SU-DHL-6 (cell line): ENCODE measurements at regions not wholly inside any gene's neighbourhood (a gene's known extent, or its start where the extent isn't known, plus 50 kb on each side); places are given as distances from the start of the nearest gene placed in this dataset.

Source experiments
- H2AFZ ChIP-seq: fragments of 200-600 bp; sonication (generic); 2 replicates; pipeline ENCODE4 v1.6.1; 2014; ENCODE audit warnings: low read depth, mild to moderate bottlenecking, moderate library complexity, mixed read lengths, antibody characterized with exemption, low read length; ENCODE audit not compliant: severe bottlenecking
- H3F3A ChIP-seq: fragments of 200-600 bp; shearing (Covaris generic); 2 replicates; pipeline ENCODE4 v1.6.0; 2016; ENCODE audit warnings: antibody characterized with exemption, mild to moderate bottlenecking; ENCODE audit not compliant: insufficient read depth
- H3K27ac ChIP-seq: fragments of 200-600 bp; sonication (generic); 2 replicates; pipeline ENCODE4 v1.5.1; 2016; ENCODE audit warnings: low read depth, mild to moderate bottlenecking, low read length, moderate library complexity, mixed read lengths
- H3K27me3 ChIP-seq: fragments of 200-600 bp; sonication (generic), shearing (Covaris generic); 2 replicates; pipeline ENCODE4 v1.6.0; 2014; ENCODE audit warnings: mild to moderate bottlenecking, low read length
- H3K36me3 ChIP-seq: fragments of 200-600 bp; sonication (generic); 2 replicates; pipeline ENCODE4 v1.6.1; 2014; ENCODE audit warnings: mild to moderate bottlenecking, low read length, mixed read lengths
- H3K4me2 ChIP-seq: fragments of 300-600, 200-600 bp; shearing (Covaris generic), sonication (generic); 2 replicates; pipeline ENCODE4 v1.6.0; 2014; ENCODE audit warnings: low read length, low read depth, mild to moderate bottlenecking; ENCODE audit not compliant: poor library complexity, severe bottlenecking
- H3K4me3 ChIP-seq: fragments of 200-600 bp; sonication (generic); 2 replicates; pipeline ENCODE4 v1.5.1; 2014; ENCODE audit warnings: antibody characterized with exemption, low read length, mild to moderate bottlenecking, mixed read lengths; ENCODE audit not compliant: insufficient read depth, poor library complexity, severe bottlenecking
- H3K79me2 ChIP-seq: fragments of 200-600 bp; sonication (generic); 2 replicates; pipeline ENCODE4 v1.6.1; 2014; ENCODE audit warnings: mild to moderate bottlenecking, low read length, moderate library complexity; ENCODE audit not compliant: insufficient read depth
- H3K9ac ChIP-seq: fragments of 200-600 bp; sonication (generic); 2 replicates; pipeline ENCODE4 v1.7.0; 2014; ENCODE audit warnings: mild to moderate bottlenecking, low read length
- H3K9me2 ChIP-seq: fragments of 200-600 bp; sonication (generic); replicated peaks from 2 replicates; pipeline ENCODE4 v1.6.1; 2014; ENCODE audit warnings: low read length; ENCODE audit not compliant: insufficient read depth
- H3K9me3 ChIP-seq: fragments of 200-600 bp; sonication (generic); 2 replicates; pipeline ENCODE4 v1.6.1; 2014; ENCODE audit warnings: low read length, mixed read lengths; ENCODE audit not compliant: insufficient read depth
- H4K20me1 ChIP-seq: fragments of 200-600 bp; sonication (generic); 2 replicates; pipeline ENCODE4 v1.6.1; 2014; ENCODE audit warnings: low read depth, mild to moderate bottlenecking, antibody characterized with exemption, low read length, moderate library complexity, mixed read lengths
- CTCF ChIP-seq: fragments of 200-600 bp; sonication (generic); IDR thresholded peaks from one replicate; pipeline ENCODE4 v1.5.1; 2017; ENCODE audit warnings: antibody characterized with exemption, mild to moderate bottlenecking, low read length, moderate library complexity; ENCODE audit not compliant: insufficient read depth, poor library complexity, severe bottlenecking
- EZH2phosphoT487 ChIP-seq: fragments of 200-600 bp; sonication (generic), shearing (Covaris generic); conservative IDR thresholded peaks from 2 replicates; pipeline ENCODE4 v1.6.1; 2018; ENCODE audit warnings: mild to moderate bottlenecking, antibody characterized with exemption, low read length, moderate library complexity, mixed read lengths

GRCh38 chr11:37533087-37533486 lies 935.1 kb upstream of the RAG2 start:
- H3K36me3 ChIP-seq: no peaks in the 10 kb centered on the region
- H3K4me2 ChIP-seq: no peak overlapping the region
- peaks cover 10% of the 10 kb centered on the region; the same call in 1 of the 2 replicates for H3K9me3 ChIP-seq
- H3K27ac ChIP-seq: no peak overlapping the region
- no peak overlapping the region for H3K4me3 ChIP-seq
- no peaks in the 10 kb centered on the region for H3K79me2 ChIP-seq
- H2AFZ ChIP-seq: no peak overlapping the region
- H3K9ac ChIP-seq: no peak overlapping the region
- no peaks in the 10 kb centered on the region for H3K27me3 ChIP-seq
- H3F3A ChIP-seq: no peaks in the 10 kb centered on the region
- TF ChIP-seq CTCF (no peak), EZH2phosphoT487 (no peak)
- H4K20me1 ChIP-seq: no peaks in the 10 kb centered on the region
- no peaks in the 10 kb centered on the region for H3K9me2 ChIP-seq

DNA sequence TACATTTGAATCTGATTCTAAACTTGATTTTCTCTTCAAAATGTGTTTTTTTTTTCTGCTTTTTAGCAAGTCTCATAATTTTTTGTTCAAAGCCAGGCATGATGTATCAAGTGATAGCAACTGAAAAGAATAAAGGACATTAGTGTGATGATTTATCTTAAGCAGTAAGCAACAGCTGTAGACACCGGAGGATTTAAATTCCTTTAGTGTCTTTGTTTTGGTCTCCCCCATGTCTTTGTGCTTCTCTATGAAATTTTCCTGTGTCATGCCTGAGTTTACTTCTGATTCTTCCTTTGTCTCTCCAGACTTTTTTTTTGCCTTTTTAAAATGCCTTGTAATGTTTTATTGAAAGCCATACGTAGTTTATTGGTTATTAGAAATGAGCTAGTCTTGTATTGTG lies 934.2 kb upstream of the RAG2 start:
- Histone ChIP-seq H3K36me3 (no peaks in the 10 kb centered on the region), H3F3A (no peaks in the 10 kb centered on the region), H3K4me3 (no peak overlapping the region), H3K27me3 (no peaks in the 10 kb centered on the region), H4K20me1 (no peaks in the 10 kb centered on the region), H3K9me3 (peaks cover 10% of the 10 kb centered on the region; the same call in 1 of the 2 replicates), H3K27ac (no peak overlapping the region), H3K79me2 (no peaks in the 10 kb centered on the region), H2AFZ (no peak overlapping the region), H3K9me2 (no peaks in the 10 kb centered on the region), H3K4me2 (no peak overlapping the region), H3K9ac (no peak overlapping the region)
- TF ChIP-seq EZH2phosphoT487: no peak
- no peak for TF ChIP-seq CTCF

- H3F3A ChIP-seq: no peaks in the 10 kb centered on the region
- H2AFZ ChIP-seq: no peak overlapping the region
- H4K20me1 ChIP-seq: no peaks in the 10 kb centered on the region
- H3K4me2 ChIP-seq: no peak overlapping the region
- no peak overlapping the region for H3K4me3 ChIP-seq
- H3K9me3 ChIP-seq: peaks cover 10% of the 10 kb centered on the region; the same call in 1 of the 2 replicates
- no peak overlapping the region for H3K27ac ChIP-seq
- no peak overlapping the region for H3K9ac ChIP-seq
- H3K27me3 ChIP-seq: no peaks in the 10 kb centered on the region
- no peaks in the 10 kb centered on the region for H3K9me2 ChIP-seq
- no peak for TF ChIP-seq EZH2phosphoT487
- no peaks in the 10 kb centered on the region for H3K79me2 ChIP-seq
- no peaks in the 10 kb centered on the region for H3K36me3 ChIP-seq
Measured at GRCh38 chr11:37527545-37527944, 929.5 kb upstream of the RAG2 start.

DNA sequence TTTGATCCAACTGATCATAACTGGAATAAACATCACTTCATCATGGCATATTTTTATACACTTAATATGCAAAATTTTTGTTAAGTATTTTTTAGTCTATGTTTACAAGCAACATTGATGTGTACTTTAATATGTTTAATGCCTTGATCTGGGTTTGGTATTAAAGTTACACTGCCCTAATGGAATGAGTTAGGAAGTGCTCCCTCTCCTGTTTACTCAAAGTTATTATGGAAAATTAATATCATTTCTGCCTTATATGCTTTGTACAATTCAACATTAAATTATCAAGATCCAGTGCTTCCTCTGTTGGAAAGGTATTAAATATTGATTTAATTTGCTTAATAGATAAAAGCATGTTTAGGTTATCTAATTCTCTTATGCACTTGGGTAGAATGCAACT lies 927.3 kb upstream of the RAG2 start:
- no peak overlapping the region for H3K9ac ChIP-seq
- TF ChIP-seq EZH2phosphoT487: no peak
- TF ChIP-seq CTCF: no peak
- no peak overlapping the region for H3K4me2 ChIP-seq
- H4K20me1 ChIP-seq: no peaks in the 10 kb centered on the region
- no peak overlapping the region for H2AFZ ChIP-seq
- no peaks in the 10 kb centered on the region for H3K27me3 ChIP-seq
- no peak overlapping the region for H3K4me3 ChIP-seq
- no peaks in the 10 kb centered on the region for H3K9me2 ChIP-seq
- no peaks in the 10 kb centered on the region for H3K79me2 ChIP-seq
- no peaks in the 10 kb centered on the region for H3F3A ChIP-seq
- no peak overlapping the region for H3K27ac ChIP-seq
- no peaks in the 10 kb centered on the region for H3K36me3 ChIP-seq
- H3K9me3 ChIP-seq: peaks cover 10% of the 10 kb centered on the region; the same call in 1 of the 2 replicates
